HG03095 (cell line): ENCODE measurements at regions not wholly inside any gene's neighbourhood (a gene's known extent, or its start where the extent isn't known, plus 50 kb on each side); places are given as distances from the start of the nearest gene placed in this dataset.

Experiments
- ATAC-seq: cut with Tn5 transposase; IDR thresholded peaks from one replicate; pipeline ENCODE4 v1.9.1; 2021; ENCODE audit warnings: moderate library complexity; ENCODE audit not compliant: unreplicated experiment

DNA sequence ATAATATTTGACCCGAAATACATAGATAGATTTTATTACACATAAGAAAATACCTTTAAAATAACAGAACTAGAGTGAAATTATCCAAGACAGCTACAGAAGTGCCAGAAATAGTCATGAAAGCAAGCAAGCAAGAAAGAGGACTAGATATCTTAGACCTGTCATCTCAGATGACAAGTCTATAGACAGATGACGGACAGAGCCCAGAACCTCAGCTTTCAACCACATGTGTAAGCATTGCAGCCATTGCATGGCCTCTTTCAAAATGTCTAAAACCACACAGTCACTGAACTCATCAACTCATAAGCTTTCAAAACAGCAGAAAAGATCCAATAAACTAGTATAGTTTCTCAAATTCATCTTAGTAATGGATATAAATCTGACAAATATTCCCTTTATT is 59.8 kb upstream of the FHIT start:
- no peak for ATAC-seq

DNA sequence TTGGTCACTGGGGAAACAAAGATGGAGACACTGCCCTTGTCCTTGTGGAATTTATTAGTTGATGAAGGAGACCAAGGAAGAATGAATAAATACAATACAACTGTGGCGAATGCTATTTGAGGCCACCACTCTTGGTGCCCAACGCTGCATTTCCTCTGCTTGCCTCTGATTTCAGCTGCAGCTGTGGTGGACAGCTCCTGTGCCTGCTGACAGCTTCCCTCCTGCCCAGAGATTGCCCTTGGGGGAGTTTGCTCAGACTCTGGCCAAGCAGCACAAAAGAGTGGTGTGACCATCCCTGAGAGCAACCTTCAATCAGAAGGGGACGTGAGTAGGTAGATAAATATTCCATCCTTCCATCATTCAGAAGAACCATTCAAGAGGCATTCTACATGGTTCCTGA is 64.6 kb upstream of the FHIT start:
- no peak for ATAC-seq

DNA sequence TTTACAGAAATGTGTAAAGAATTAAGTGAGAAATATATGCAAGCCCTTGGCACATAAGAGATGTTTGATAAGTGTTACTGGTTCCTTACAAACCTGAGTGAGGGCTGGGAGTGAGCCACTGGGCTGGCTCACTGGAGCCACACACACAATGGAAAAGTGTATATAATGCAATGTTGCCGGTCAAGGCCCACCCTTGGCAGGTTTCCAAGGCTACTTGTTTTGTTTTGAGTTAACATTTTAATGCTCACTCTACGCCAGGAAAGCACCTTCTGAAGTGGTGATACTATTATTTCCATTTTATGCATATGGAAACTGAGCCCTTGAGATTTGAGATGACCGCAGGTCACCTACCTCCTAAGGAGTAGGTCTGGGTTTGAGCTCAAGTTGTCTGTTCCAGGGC is 71.8 kb upstream of the FHIT start:
- no peak for ATAC-seq

DNA sequence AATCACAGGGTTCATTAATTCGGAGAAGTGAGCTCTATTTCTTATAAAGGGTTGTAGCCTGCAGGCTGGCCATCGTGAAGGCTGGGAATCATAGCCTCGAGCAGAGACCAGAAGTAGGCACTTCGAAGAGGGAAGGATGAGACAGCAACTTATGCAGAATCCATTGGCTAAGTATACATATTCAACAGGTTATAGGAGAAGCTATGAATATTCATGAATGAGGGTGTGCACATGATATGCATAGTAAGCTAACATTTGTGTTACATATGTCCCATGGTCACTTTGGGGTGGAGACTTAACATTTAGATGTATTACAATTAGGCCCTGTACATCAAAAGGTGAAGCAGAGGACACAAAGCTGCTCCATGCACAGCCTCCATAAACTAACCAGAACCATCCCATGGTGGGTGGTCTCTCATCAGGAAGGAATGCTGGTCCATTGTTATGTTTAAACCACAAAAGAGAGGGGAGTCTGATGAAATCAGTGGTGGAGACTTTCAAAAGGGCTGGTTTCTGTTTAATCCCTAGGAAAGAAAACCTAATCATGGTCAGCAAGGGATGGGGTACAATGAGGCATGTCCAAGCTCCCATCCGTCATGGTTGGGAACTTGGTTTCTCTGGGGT is 80.8 kb upstream of the FHIT start:
- no peak for ATAC-seq

DNA sequence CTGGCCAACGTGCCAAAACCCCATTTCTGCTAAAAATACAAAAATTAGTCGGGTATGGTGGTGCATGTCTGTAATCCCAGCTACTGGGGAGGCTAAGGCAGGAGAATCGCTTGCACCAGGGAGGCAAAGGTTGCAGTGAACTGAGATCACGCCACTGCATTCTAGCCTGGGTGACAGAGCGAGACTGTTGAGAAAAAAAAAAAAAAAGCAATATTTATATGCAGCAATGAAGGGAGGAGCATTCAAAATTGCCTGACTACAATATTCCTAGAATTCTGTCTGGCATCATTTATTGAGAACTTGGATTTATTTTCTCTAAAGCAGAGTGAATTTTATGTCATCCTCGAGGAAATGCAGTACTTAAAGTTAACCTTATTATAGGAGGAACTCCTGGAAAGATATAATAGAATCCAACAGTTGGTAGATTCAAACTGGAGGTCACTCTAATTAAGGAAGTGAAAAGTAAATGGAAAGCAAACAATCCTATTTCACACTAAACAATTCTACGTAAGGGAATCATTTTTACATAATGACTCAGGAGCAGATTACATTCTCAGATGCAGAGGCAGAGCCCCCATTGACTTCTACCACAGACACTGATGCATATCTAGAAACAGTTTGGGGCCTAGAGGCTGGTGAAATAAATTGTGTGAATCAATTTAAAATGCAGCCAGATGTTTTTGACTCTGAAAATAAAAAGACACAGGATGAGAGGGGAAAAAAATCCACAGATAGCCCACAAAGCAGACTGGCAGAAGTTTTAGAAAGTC is 82.1 kb upstream of the FHIT start:
- no peak for ATAC-seq

DNA sequence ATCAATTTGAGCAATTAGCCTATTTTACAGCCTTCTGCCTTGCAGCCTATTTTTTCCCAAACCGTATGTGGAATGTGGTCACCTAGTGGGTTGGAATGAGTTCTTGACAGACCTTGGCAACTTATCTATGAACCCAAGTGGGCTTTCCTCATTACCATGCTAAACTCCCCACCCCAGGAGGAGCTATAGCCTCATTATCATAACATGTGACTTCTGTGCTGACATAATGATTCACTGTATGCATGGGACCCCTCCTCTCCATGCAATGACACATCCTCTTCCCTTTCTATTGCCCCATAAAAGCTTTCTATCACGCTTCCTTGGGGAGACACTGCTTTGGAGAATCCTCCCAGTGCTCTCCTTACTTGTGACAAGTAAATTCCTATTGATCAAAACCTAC is 83.5 kb upstream of the FHIT start:
- ATAC-seq, result no peak

DNA sequence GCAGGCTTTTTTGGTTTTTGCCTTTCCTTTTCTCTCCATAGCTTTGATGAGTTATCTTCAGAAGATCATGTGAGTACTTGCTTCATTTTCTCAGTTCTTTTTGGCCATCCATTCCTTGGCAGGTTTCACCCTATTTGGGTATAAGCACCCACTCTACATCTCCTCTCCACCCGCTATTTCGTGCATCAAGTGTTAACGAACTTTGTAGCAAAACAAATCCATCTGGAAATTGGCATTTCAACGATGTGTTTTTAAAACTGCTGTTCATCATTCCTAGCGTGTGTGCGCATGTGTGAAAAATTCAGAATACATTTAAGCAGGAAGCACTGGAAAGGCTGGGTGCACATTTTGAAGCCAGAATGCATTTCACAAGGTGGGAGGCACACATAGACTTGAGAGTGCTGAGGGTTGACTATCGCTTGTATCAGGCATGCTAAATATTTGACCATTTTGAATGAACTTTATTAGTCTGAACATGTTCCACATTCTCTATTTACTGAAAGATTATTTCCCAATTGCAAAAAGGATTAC is 89.7 kb upstream of the FHIT start:
- no peak for ATAC-seq

DNA sequence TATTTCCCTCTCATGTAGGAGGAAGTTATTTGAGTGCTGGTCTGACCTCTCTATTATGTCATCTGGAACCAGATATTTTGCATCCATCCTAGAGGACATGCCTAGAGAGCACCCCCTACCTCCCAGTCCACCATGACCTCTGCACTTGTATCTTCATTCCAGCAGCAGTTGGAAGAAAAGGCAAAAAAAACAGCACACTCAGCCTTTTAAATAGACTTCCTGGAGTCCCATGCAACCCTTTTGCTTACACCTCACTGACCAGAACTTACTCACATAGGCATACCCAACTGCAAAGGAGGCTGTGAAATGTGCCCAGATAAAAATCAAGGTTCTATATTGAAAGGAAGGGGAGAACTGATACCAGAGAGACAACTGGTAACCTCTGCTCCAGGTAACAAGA is 92.3 kb upstream of the FHIT start:
- no peak for ATAC-seq

DNA sequence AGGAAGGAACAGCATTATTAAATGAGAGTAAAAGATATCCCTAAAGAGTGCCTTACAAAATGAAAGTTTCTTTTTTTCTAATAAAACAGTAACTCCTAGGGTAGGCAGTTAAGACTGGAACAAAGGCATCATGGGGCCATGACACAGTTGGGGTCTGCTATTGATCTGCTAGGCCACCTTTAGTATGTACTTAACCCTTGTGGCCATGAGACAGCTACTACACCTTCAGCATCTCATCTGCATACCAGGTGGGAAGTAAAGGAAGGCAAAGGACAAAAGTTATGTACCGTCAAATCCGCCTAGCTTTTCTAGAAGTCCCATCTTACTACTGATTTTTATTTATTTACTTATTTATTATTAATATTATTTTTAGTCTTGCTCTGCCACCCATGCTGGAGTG is 93.8 kb upstream of the FHIT start:
- ATAC-seq, result no peak

DNA sequence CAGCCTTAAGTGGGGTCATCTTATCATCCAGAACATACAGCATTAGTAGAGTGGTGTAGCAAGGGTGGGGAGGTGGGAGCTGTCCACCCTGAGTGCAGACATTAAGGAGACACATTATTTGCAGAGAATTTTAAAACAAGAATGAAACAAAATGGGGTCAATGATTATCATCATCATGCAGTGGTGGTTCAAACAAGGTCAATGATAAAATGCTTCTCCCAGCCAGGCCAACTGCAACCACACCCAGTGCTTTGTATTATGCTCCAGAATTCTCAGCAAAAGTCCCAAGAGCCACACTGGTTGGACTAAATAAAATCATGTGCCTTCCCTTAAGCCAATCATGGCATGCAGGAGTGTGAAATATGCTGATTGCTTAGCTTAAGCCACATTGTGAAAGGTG is 96.7 kb upstream of the FHIT start:
- no peak for ATAC-seq

DNA sequence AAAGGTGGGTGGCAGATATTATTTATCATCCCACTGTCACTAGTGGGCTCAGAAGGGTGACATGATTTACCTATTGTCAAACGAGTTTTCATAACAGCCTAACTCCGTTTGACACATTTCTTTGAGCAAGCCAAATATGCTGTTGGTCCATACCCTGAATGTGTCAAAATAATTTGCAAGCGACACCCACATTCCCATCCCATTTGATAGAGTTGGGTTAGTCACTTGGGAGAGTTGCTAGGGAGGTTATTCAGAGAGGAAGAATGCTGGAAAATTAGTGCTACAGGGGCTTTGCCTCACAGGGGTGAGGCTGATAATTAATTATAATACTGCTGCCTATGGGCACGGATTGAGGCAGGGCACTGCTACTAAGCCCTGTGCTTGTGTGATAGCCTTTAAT is 98.5 kb upstream of the FHIT start:
- no peak for ATAC-seq

DNA sequence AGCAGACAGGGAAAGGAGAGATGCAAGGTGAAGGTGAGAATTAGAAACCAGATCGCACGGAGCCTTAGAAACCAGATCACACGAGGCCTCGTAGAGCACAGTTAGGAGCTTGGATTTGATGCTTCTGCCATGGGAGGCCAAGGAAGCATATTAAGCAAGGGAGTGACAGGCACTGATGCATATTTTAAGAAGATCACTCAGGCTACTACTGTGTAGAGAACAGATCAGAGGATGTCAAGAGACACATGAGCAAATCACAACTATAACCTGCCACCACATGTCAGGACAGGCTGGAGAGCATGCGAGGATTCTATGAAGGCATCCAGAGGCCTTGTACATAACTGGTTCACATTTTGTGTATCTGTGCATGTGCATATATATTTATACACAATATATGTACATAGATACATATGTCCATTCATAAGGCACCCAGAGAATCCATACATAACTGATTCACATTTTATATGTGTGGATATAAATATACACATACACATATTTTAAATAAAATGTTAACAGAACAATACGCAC is 99.6 kb upstream of the FHIT start:
- ATAC-seq, result no peak

DNA sequence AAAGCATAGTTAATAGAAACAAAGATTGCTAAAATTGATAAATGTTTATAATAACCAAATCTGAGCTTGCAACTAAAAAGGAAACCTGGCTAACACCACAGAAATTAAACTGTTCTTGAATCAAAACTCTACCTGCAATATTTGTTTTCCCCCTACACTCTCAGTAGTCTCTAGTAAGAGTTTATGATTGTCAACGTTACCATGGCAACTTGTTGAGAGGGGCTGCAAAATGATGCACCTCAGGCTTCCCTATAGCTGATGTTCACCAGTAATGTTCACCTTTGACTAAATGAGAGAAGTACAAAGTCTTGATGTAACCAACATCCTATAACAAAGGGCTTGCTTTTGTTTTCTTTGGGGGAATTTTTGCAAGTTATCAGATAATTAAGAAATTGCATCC is 101.1 kb upstream of the FHIT start:
- no peak for ATAC-seq

DNA sequence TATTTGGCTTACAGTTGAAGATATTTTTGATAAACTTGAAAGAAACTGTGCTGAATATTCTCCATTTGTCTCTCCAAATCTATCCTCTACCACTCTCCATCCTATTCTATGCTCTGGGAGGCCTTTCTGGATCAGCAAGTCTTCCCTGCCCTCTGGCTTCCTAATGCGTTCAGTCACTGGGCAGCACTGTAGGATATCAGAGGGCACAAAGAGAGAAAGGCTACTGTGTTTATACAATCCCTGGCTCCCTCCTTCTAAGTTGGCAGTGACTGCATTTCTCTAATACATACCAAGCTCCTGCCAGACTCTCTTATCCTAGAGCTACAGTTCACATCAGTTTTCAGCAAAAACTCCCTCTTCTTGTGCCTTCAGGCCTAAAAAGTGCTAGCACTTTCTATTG is 102.1 kb upstream of the FHIT start:
- ATAC-seq, result no peak

DNA sequence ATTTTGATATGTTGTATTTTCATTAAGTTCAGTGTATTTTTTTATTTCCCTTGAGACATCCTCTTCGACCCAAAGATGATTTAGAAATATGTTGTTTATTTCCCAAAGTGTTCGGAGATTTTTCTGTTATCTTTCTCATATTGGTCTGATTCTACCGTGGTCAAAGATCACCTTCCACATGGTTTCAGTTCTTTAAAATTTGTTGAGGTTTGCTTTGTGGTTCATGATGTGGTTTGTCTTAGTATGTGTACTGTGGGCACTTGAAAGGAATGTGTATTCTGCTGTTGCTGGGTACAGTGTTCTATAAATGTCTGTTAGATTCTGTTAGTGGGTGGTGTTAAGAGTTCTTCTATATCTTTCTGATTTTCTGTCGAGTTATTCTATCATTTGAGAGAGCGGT is 103.4 kb upstream of the FHIT start:
- no peak for ATAC-seq

DNA sequence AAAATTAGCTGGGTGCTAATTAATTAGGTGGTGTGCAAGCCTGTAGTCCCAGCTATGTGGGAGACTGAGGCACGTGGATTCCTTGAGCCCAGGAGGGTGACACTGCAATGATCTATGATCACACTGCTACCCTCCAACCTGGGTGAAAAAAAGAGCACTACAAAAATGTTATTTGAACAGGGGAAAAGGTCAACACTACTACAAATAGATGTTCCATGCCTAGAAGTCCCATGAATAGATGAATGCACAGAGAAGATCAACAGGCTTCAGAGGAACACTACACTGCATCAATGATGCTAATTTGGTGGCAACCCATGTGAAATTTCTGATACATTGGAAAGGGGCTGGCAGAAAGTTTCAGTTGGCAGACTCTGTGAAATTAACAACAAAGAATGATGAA is 105.4 kb upstream of the FHIT start:
- no peak for ATAC-seq

DNA sequence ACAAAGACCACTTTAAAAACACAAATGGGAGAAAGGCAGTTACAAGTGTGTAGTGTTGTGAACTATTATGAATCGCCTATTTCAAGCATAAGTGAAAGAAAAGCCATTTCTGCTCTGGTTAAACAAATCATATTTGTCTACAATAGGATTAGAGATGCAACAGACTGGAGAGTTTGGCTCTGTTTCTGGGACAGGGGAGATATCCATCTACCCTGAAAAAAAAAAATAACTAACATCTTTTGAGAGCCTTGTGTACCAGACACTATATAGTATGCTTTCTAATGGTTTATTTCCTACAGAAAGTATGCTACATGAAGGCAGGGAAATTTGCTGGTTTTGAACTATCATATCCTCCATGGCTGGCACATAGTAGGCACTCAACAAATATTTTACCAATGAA is 106.7 kb upstream of the FHIT start:
- peak; percentile 2 for ATAC-seq

DNA sequence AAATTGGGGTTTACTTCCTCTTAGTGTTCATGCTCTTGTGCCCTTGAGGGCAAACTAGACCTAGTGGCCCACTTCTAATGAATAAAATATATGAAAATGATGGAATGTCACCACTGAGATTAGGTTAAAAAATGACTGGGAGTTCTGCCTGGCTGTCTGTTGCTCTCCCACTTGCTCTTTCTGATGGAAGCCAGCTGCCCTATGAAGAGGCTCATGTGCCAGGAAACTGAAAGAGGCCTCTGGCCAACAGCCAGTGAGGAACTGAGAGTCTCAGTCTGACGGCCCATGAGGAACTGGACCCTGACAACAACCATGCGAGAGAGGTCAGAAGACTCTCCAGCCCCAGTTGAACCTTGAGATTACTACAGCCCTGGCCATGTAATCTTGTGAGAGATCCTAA is 107.1 kb upstream of the FHIT start:
- peak; percentile 100 for ATAC-seq

DNA sequence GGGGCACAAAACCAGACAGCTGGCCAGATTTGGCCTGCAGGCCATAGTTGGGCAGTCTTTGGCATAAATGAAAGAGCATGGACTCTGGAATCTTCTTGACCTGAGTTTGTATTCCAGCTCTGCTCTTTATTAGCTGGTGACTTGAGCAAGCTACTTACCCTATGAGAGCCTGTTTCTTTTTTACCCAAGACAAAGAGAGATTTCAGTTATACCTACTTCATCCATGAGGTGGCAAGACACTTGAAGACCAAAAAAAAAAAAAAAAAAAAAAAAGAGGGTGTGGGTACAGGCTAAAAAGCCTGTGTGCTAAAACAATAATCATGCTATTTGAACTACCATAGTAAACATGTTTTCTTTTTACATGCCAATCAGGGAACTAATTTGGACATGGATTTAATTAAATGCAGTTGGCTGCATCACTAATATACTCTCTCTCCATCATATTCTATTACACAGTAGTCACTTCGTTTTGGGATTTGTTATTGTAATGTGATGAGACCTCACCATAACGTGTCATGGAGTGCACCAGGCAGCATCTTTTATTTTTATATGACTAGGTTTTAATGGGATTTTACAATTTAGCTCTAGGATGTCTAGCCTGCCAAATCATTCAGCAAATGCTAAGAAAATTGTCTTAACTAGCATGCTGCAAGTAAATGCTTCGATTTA is 109.2 kb upstream of the FHIT start:
- ATAC-seq, result no peak

DNA sequence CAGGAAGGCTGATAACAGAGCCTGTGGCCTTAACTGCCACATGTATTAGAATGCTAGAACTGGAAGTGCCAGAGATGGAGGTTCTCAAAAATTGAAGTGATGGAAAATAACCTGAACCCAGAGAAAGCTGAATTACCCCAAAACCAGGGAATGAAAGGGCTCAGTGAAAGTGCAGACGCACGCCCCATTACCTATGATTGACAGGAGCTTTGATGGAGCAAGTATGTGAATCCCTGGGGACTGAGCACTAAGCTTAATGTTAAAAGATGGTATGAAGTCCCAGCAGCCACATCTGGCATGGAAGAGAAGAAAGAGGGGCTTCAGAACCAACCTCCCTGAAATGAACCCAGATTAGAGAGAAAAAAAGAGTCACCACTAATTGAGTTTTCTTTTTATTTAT is 118.4 kb upstream of the FHIT start:
- no peak for ATAC-seq

DNA sequence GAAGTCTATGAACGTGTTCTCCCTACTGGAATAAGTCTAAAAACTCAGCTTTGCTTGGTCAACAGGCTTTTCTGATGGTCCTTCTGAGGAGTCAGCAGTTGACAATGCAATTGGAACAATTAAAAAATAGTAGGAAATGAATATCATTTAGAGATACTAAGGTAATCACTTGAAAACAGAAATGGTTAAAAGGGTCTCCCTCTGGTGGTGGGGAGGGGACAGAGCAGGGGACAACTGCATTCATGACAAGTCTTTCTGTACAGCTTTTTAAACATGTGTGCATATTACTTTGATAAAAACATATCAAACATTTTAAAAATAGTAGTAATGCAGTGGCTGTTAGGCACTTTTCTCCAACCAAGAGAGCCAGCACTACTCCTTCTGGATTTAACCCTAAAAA is 119.9 kb upstream of the FHIT start:
- ATAC-seq, result no peak

DNA sequence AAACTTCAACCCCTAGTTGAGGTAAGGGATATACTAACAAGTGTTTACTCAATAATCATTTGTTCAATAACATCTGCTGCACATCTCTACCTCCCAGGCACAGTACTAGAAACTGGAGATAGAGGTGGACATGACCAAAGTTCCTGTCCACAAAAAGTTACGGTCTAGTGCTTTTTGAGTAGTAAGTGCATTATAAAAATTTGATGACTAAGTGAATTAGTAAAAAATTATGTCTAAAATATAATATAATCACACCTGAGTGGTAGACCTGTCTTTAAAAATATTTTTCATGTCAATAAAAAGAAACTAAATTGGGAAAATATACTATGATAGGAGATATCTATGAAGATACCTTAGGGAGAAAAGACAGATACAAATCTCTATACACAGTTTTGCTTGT is 121.5 kb upstream of the FHIT start:
- no peak for ATAC-seq
